Pancreas (tissue), 10 donors: ENCODE measurements at regions not wholly inside any gene's neighbourhood (a gene's known extent, or its start where the extent isn't known, plus 50 kb on each side); places are given as distances from the start of the nearest gene placed in this dataset.

Experiments used
- ATAC-seq, 4 donors: fragments of 200-7000 bp; cut with Tn5 transposase; one replicate each; pipeline versions ENCODE4 v1.8.0 to v1.9.1; 2020; ENCODE audit warnings: mild to moderate bottlenecking in 4 of 4, moderate library complexity in 4 of 4
- DNase-seq, 6 donors: peaks; one replicate each; pipeline ENCODE4 v3.0.0-alpha.2; 2020
- FAIRE-seq: peaks from 2 replicates; lab custom pipeline; 2012; peaks lifted over from hg19 to GRCh38; lab: Jason Lieb, UNC
- H3K27ac ChIP-seq, 4 donors: fragments of 200-600 bp; sonication (generic); 1 replicate in 3 of 4; 2 replicates in 1 of 4; pipeline versions ENCODE4 v1.5.0 to v1.8.0; 2020
- H3K27me3 ChIP-seq, 4 donors: fragments of 200-600 bp; one replicate each; pipeline ENCODE4 v1.8.0; 2021
- H3K36me3 ChIP-seq, 3 donors: fragments of 200-600 bp; sonication (generic) in 1 of 3; one replicate each; pipeline versions ENCODE4 v1.5.0 to v1.8.0; 2020 to 2021
- H3K4me1 ChIP-seq, 3 donors: fragments of 200-600 bp; one replicate each; pipeline ENCODE4 v1.8.0; 2021
- H3K4me3 ChIP-seq, 4 donors: fragments of 200-600 bp; sonication (generic) in 2 of 4; one replicate each; pipeline versions ENCODE4 v1.5.0 to v1.8.0; 2020 to 2021
- H3K9me3 ChIP-seq, 4 donors: fragments of 200-600 bp; one replicate each; pipeline ENCODE4 v1.8.0; 2021
- CTCF ChIP-seq, 4 donors: fragments of 200-600 bp; sonication (generic) in 3 of 4; IDR thresholded peaks; one replicate each; pipeline versions ENCODE4 v1.5.0 to v1.8.0; 2021; ENCODE audit warnings: antibody characterized with exemption in 4 of 4
- WGBS, 2 donors: extraction: QIAGEN DNeasy Blood & Tissue Kit; methylation state at CpG; one replicate each; pipeline ENCODE4 v1.1.7; 2013; 5-methylcytosine and 5-hydroxymethylcytosine counted together
- intact Hi-C, 3 donors: fragments of 100-400 bp; cut with DNase I; formaldehyde crosslinking; loops; one replicate each; pipeline versions ENCODE4 v1.11.1 to v1.14.2; 2022
- donor health status: healthy with polysubstance abuse.
- donor health status: DM: no; HTN: no; CAD: no; lungs with moderate emphysema.
- donor health status: DM: no; HTN: no; CAD: no.
- donor health status: control.
- donor health status: control.
- donor health status: Bipolar disorder and iron deficiency.
- donor health status: DM: yes; HTN: yes; CAD: no.
- donor health status: DM: no; HTN: no; CAD: no.
- donor health status: DM: no; HTN: no; CAD: no.
- donor health status: DM: yes; HTN: yes; CAD: no.

- Histone ChIP-seq H3K4me1 (no peaks in the 10 kb centered on the region), H3K36me3 (no peaks in the 10 kb centered on the region), H3K27me3 (no peaks in the 10 kb centered on the region), H3K9me3 (no peaks in the 10 kb centered on the region), H3K4me3 (no peak overlapping the region), H3K27ac (no peak overlapping the region)
- no peak for FAIRE-seq
- WGBS, 2 donors = 68 to 74% methylated on average over 4 of the region's 4 CpGs
- ATAC-seq = no peak
- no peak for TF ChIP-seq CTCF (IDR thresholded peaks at IDR 0.05)
- DNase-seq = no peak
- intact Hi-C loops = no loop called here
Observed at GRCh38 chr1:207230441-207230840, 91.0 kb upstream of the CD55 start.

- no peak for TF ChIP-seq CTCF (IDR thresholded peaks at IDR 0.05)
- FAIRE-seq = no peak
Observed at GRCh38 chr1:207234690-207235089, 86.8 kb upstream of the CD55 start.

GRCh38 chr1:207239874-207240273 lies 81.6 kb upstream of the CD55 start:
- intact Hi-C loops = no loop called here
- 85 to 86% methylated on average over 2 of the region's 2 CpGs for WGBS, 2 donors
- no peaks in the 10 kb centered on the region for H3K27me3 ChIP-seq
- no peak for TF ChIP-seq CTCF (IDR thresholded peaks at IDR 0.05)
- ATAC-seq (peak in 2 of 4 donors; percentile 30), FAIRE-seq (no peak), DNase-seq (no peak)
- H3K4me3 ChIP-seq = no peak overlapping the region
- H3K9me3 ChIP-seq = no peaks in the 10 kb centered on the region
- peaks cover 0 to 6% (median 0%) of the 10 kb centered on the region in 3 donors for H3K4me1 ChIP-seq
- H3K36me3 ChIP-seq = no peaks in the 10 kb centered on the region
- H3K27ac ChIP-seq = no peak overlapping the region

More at GRCh38 chr1:207234690-207235089, 86.8 kb upstream of the CD55 start:
- intact Hi-C loops = no loop called here
- H3K4me3 ChIP-seq = no peak overlapping the region
- no peaks in the 10 kb centered on the region for H3K27me3 ChIP-seq
- no peaks in the 10 kb centered on the region for H3K4me1 ChIP-seq
- H3K27ac ChIP-seq = no peak overlapping the region
- H3K9me3 ChIP-seq = no peaks in the 10 kb centered on the region
- no peaks in the 10 kb centered on the region for H3K36me3 ChIP-seq
- ATAC-seq (no peak), DNase-seq (no peak)

GRCh38 chr1:207240325-207241101 lies 81.0 kb upstream of the CD55 start:
- ATAC-seq (peak in 2 of 4 donors; percentile 53 to 73), FAIRE-seq (no peak), DNase-seq (no peak)
- Histone ChIP-seq H3K4me3 (no peak overlapping the region), H3K27ac (no peak overlapping the region), H3K9me3 (no peaks in the 10 kb centered on the region), H3K36me3 (no peaks in the 10 kb centered on the region), H3K27me3 (no peaks in the 10 kb centered on the region), H3K4me1 (peaks cover 0 to 6% (median 0%) of the 10 kb centered on the region in 3 donors)
- WGBS, 2 donors = 50 to 67% methylated on average over 5 of the region's 5 CpGs
- intact Hi-C loops = no loop called here
- no peak for TF ChIP-seq CTCF (IDR thresholded peaks at IDR 0.05)
